ENCODE measurements at regions not wholly inside any gene's neighbourhood (a gene's known extent, or its start where the extent isn't known, plus 50 kb on each side); places are given as distances from the start of the nearest gene placed in this dataset.
"Not testable (repeated sequence)": the region's sequence is repeated elsewhere in the genome, so short reads cannot be mapped to it uniquely, and the experiment has no call there.

GRCh38 chr16:8070506-8070905, 519.8 kb downstream of the TMEM114 start:
- no peak for TF ChIP-seq CTCF (IDR thresholded peaks at IDR 0.05)
- Histone ChIP-seq H3K9me3 (peaks cover 12% of the 10 kb centered on the region), H3K27ac (no peak overlapping the region), H3K27me3 (ENCODE audit: low read depth) (no peaks in the 10 kb centered on the region), H3K4me1 (no peaks in the 10 kb centered on the region), H3K36me3 (no peaks in the 10 kb centered on the region), H3K4me3 (no peak overlapping the region)
- no peak for DNase-seq
- intact Hi-C loops (cut with DNase I): no loop called here
- ATAC-seq: no peak

- H3K9me3 ChIP-seq: peaks cover 12% of the 10 kb centered on the region
- DNase-seq; ATAC-seq; H3K4me3 ChIP-seq; intact Hi-C loops (cut with DNase I); H3K27ac ChIP-seq; H3K36me3 ChIP-seq; H3K27me3 ChIP-seq (ENCODE audit: low read depth); H3K4me1 ChIP-seq: not testable (repeated sequence)
Observed at GRCh38 chr16:8068225-8068624, 522.1 kb downstream of the TMEM114 start.

GRCh38 chr16:8063159-8063558, 527.2 kb downstream of the TMEM114 start:
- Histone ChIP-seq H3K4me1 (no peaks in the 10 kb centered on the region), H3K27ac (no peak overlapping the region), H3K9me3 (peaks cover 12% of the 10 kb centered on the region), H3K27me3 (ENCODE audit: low read depth) (no peaks in the 10 kb centered on the region), H3K36me3 (no peaks in the 10 kb centered on the region), H3K4me3 (no peak overlapping the region)
- ATAC-seq: no peak
- DNase-seq: no peak
- intact Hi-C loops (cut with DNase I): no loop called here
- TF ChIP-seq CTCF (IDR thresholded peaks at IDR 0.05): no peak

- peaks cover 12% of the 10 kb centered on the region for H3K9me3 ChIP-seq
- no peak overlapping the region for H3K4me3 ChIP-seq
- H3K4me1 ChIP-seq: no peaks in the 10 kb centered on the region
- H3K36me3 ChIP-seq: no peaks in the 10 kb centered on the region
- intact Hi-C loops (cut with DNase I): no loop called here
- DNase-seq (no peak), ATAC-seq (no peak)
- TF ChIP-seq CTCF (IDR thresholded peaks at IDR 0.05): no peak
- H3K27me3 ChIP-seq (ENCODE audit: low read depth): no peaks in the 10 kb centered on the region
- no peak overlapping the region for H3K27ac ChIP-seq
Observed at GRCh38 chr16:8062677-8063076, 527.6 kb downstream of the TMEM114 start.

GRCh38 chr16:8055761-8056160, 534.5 kb downstream of the TMEM114 start:
- ATAC-seq (no peak), DNase-seq (no peak)
- intact Hi-C loops (cut with DNase I): no loop called here
- TF ChIP-seq CTCF (IDR thresholded peaks at IDR 0.05): no peak
- Histone ChIP-seq H3K36me3 (no peaks in the 10 kb centered on the region), H3K4me1 (no peaks in the 10 kb centered on the region), H3K27me3 (ENCODE audit: low read depth) (no peaks in the 10 kb centered on the region), H3K27ac (no peak overlapping the region), H3K4me3 (no peak overlapping the region), H3K9me3 (no peaks in the 10 kb centered on the region)

- Histone ChIP-seq H3K4me3 (no peak overlapping the region), H3K27me3 (ENCODE audit: low read depth) (no peaks in the 10 kb centered on the region), H3K9me3 (no peaks in the 10 kb centered on the region), H3K4me1 (no peaks in the 10 kb centered on the region), H3K27ac (no peak overlapping the region), H3K36me3 (no peaks in the 10 kb centered on the region)
- no peak for TF ChIP-seq CTCF (IDR thresholded peaks at IDR 0.05)
- DNase-seq: no peak
- intact Hi-C loops (cut with DNase I): no loop called here
- ATAC-seq: no peak
Observed at GRCh38 chr16:8053437-8053836, 536.9 kb downstream of the TMEM114 start.
